GM12892 (cell line): ENCODE measurements at regions not wholly inside any gene's neighbourhood (a gene's known extent, or its start where the extent isn't known, plus 50 kb on each side); places are given as distances from the start of the nearest gene placed in this dataset.

Source experiments
- POLR2A ChIP-seq: IDR thresholded peaks from 2 replicates; pipeline ENCODE4 v1.6.1; 2011; ENCODE audit warnings: low read depth, low read length, control low read depth
- POLR2AphosphoS5 ChIP-seq: IDR thresholded peaks from 2 replicates; pipeline ENCODE4 v1.6.1; 2011; ENCODE audit warnings: low read depth, low read length, control low read depth

DNA sequence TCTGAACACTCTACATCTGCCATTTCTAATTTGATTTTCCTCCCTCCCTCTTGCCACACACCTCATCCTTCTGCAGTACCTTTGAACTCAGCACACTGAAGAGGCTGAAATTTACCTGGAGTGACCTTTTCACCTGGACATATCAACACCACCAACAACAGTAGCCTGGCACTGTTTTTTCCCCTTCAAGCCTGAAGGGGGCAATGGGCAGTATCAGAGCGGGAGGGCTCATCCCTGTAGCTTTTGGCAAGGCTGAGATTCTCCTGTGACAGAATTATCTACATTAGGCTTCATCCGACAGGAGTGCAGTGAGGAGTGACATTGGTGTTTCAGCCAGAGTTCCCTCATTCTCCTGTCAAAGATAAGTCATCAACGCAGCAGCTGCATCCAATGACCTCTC is 312.8 kb upstream of the SPTLC3 start:
- TF ChIP-seq POLR2A (no peak), POLR2AphosphoS5 (no peak)
